ENCODE measurements at regions not wholly inside any gene's neighbourhood (a gene's known extent, or its start where the extent isn't known, plus 50 kb on each side); places are given as distances from the start of the nearest gene placed in this dataset.

- DNase-seq (ENCODE audit: low spot score) (no peak), ATAC-seq (ENCODE audit: low read depth) (no peak)
- Histone ChIP-seq H3K27me3 (ENCODE audit: insufficient read depth, poor library complexity, severe bottlenecking) (no peaks in the 10 kb centered on the region), H3K27ac (ENCODE audit: poor library complexity, severe bottlenecking) (no peak overlapping the region), H3K36me3 (ENCODE audit: low read depth) (no peaks in the 10 kb centered on the region), H3K4me3 (ENCODE audit: severe bottlenecking) (no peak overlapping the region), H3K4me1 (ENCODE audit: insufficient read depth, poor library complexity, severe bottlenecking) (peaks cover 16% of the 10 kb centered on the region), H3K9me3 (ENCODE audit: severe bottlenecking) (no peaks in the 10 kb centered on the region)
- TF ChIP-seq CTCF (IDR thresholded peaks at IDR 0.05; ENCODE audit: poor library complexity, severe bottlenecking) = no peak
Measured at GRCh38 chr6:105988321-105988720, 97.8 kb upstream of the PRDM1 start.

- TF ChIP-seq CTCF (IDR thresholded peaks at IDR 0.05; ENCODE audit: poor library complexity, severe bottlenecking) = no peak
- no peaks in the 10 kb centered on the region for H3K9me3 ChIP-seq (ENCODE audit: severe bottlenecking)
- peaks cover 16% of the 10 kb centered on the region for H3K4me1 ChIP-seq (ENCODE audit: insufficient read depth, poor library complexity, severe bottlenecking)
- H3K4me3 ChIP-seq (ENCODE audit: severe bottlenecking) = no peak overlapping the region
- no peak for ATAC-seq (ENCODE audit: low read depth)
- no peaks in the 10 kb centered on the region for H3K27me3 ChIP-seq (ENCODE audit: insufficient read depth, poor library complexity, severe bottlenecking)
- no peak overlapping the region for H3K27ac ChIP-seq (ENCODE audit: poor library complexity, severe bottlenecking)
- H3K36me3 ChIP-seq (ENCODE audit: low read depth) = no peaks in the 10 kb centered on the region
- no peak for DNase-seq (ENCODE audit: low spot score)
Measured at GRCh38 chr6:105987516-105987915, 98.6 kb upstream of the PRDM1 start.

GRCh38 chr6:105986998-105987397 lies 99.1 kb upstream of the PRDM1 start:
- Histone ChIP-seq H3K27ac (ENCODE audit: poor library complexity, severe bottlenecking) (no peak overlapping the region), H3K4me1 (ENCODE audit: insufficient read depth, poor library complexity, severe bottlenecking) (peaks cover 16% of the 10 kb centered on the region), H3K36me3 (ENCODE audit: low read depth) (no peaks in the 10 kb centered on the region), H3K9me3 (ENCODE audit: severe bottlenecking) (no peaks in the 10 kb centered on the region), H3K27me3 (ENCODE audit: insufficient read depth, poor library complexity, severe bottlenecking) (no peaks in the 10 kb centered on the region), H3K4me3 (ENCODE audit: severe bottlenecking) (no peak overlapping the region)
- ATAC-seq (ENCODE audit: low read depth) = no peak
- DNase-seq (ENCODE audit: low spot score) = no peak
- TF ChIP-seq CTCF (IDR thresholded peaks at IDR 0.05; ENCODE audit: poor library complexity, severe bottlenecking) = no peak

- Histone ChIP-seq H3K27ac (ENCODE audit: poor library complexity, severe bottlenecking) (no peak overlapping the region), H3K9me3 (ENCODE audit: severe bottlenecking) (no peaks in the 10 kb centered on the region), H3K27me3 (ENCODE audit: insufficient read depth, poor library complexity, severe bottlenecking) (no peaks in the 10 kb centered on the region), H3K4me1 (ENCODE audit: insufficient read depth, poor library complexity, severe bottlenecking) (peaks cover 16% of the 10 kb centered on the region), H3K36me3 (ENCODE audit: low read depth) (no peaks in the 10 kb centered on the region), H3K4me3 (ENCODE audit: severe bottlenecking) (no peak overlapping the region)
- DNase-seq (ENCODE audit: low spot score) = no peak
- TF ChIP-seq CTCF (IDR thresholded peaks at IDR 0.05; ENCODE audit: poor library complexity, severe bottlenecking) = no peak
- no peak for ATAC-seq (ENCODE audit: low read depth)
Measured at GRCh38 chr6:105985816-105986632, 100.1 kb upstream of the PRDM1 start.

All from RWPE2 (cell line).